Loucy (cell line): ENCODE measurements at regions not wholly inside any gene's neighbourhood (a gene's known extent, or its start where the extent isn't known, plus 50 kb on each side); places are given as distances from the start of the nearest gene placed in this dataset.

Experiments used
- H2AFZ ChIP-seq: fragments of 200-600 bp; sonication (generic); 2 replicates; pipeline ENCODE4 v1.6.0; 2016; ENCODE audit warnings: antibody characterized with exemption, mild to moderate bottlenecking, low read length, moderate library complexity
- H3F3A ChIP-seq: fragments of 200-600 bp; 2 replicates; pipeline ENCODE4 v1.6.0; 2016; ENCODE audit warnings: antibody characterized with exemption, low read depth, mild to moderate bottlenecking
- H3K27me3 ChIP-seq: fragments of 200-600 bp; sonication (generic); 2 replicates; pipeline ENCODE4 v1.6.1; 2014; ENCODE audit warnings: low read length, mild to moderate bottlenecking; ENCODE audit not compliant: insufficient read depth, poor library complexity, severe bottlenecking
- H3K36me3 ChIP-seq: fragments of 200-600 bp; sonication (generic); 2 replicates; pipeline ENCODE4 v1.6.1; 2016; ENCODE audit warnings: low read length; ENCODE audit not compliant: insufficient read depth
- H3K4me1 ChIP-seq: fragments of 200-600 bp; sonication (generic); 2 replicates; pipeline ENCODE4 v1.5.1; 2014; ENCODE audit warnings: low read length, mild to moderate bottlenecking; ENCODE audit not compliant: insufficient read depth, poor library complexity, severe bottlenecking
- H3K4me2 ChIP-seq: fragments of 200-600 bp; sonication (generic); 2 replicates; pipeline ENCODE4 v1.6.0; 2014; ENCODE audit warnings: antibody characterized with exemption, low read length, low read depth, mild to moderate bottlenecking; ENCODE audit not compliant: poor library complexity, severe bottlenecking
- H3K4me3 ChIP-seq: fragments of 200-600 bp; sonication (generic); 2 replicates; pipeline ENCODE4 v1.5.1; 2014; ENCODE audit warnings: low read length, mild to moderate bottlenecking, mixed read lengths; ENCODE audit not compliant: poor library complexity, severe bottlenecking
- H3K79me2 ChIP-seq: fragments of 200-600 bp; sonication (generic); 2 replicates; pipeline ENCODE4 v1.6.1; 2014; ENCODE audit warnings: low read length; ENCODE audit not compliant: insufficient read depth
- H3K9ac ChIP-seq: fragments of 200-600 bp; sonication (generic); 2 replicates; pipeline ENCODE4 v1.6.0; 2014; ENCODE audit warnings: mild to moderate bottlenecking, low read depth, low read length, moderate library complexity; ENCODE audit not compliant: poor library complexity, severe bottlenecking
- H3K9me2 ChIP-seq: fragments of 200-600 bp; sonication (generic); replicated peaks from 2 replicates; pipeline ENCODE4 v1.6.1; 2016; ENCODE audit warnings: low read depth, low read length, mixed read lengths
- H3K9me3 ChIP-seq: fragments of 200-600 bp; sonication (generic); 2 replicates; pipeline ENCODE4 v1.6.1; 2014; ENCODE audit warnings: mild to moderate bottlenecking, antibody characterized with exemption, low read length, low read depth; ENCODE audit not compliant: insufficient read depth
- H4K20me1 ChIP-seq: fragments of 200-600 bp; sonication (generic); 2 replicates; pipeline ENCODE4 v1.6.0; 2014; ENCODE audit warnings: antibody characterized with exemption, low read length, mild to moderate bottlenecking; ENCODE audit not compliant: insufficient read depth, poor library complexity, severe bottlenecking
- CTCF ChIP-seq: fragments of 200-600 bp; sonication (generic); conservative IDR thresholded peaks from 2 replicates; pipeline ENCODE4 v1.5.1; 2014; ENCODE audit warnings: mild to moderate bottlenecking, antibody characterized with exemption, low read length
- EZH2phosphoT487 ChIP-seq: fragments of 200-600 bp; IDR thresholded peaks from 2 replicates; pipeline ENCODE4 v1.6.1; 2018; ENCODE audit warnings: antibody characterized with exemption, mild to moderate bottlenecking, moderate library complexity, borderline replicate concordance

GRCh38 chr6:12654514-12654913, 62.1 kb upstream of the PHACTR1 start:
- Histone ChIP-seq H3K9me3 (no peaks in the 10 kb centered on the region), H3K9ac (peak overlapping the region; percentile 52), H3F3A (peaks cover 17% of the 10 kb centered on the region; the same call in 1 of the 2 replicates), H3K4me2 (peak overlapping the region; percentile 50), H3K9me2 (no peaks in the 10 kb centered on the region), H3K4me3 (no peak overlapping the region), H3K27me3 (no peaks in the 10 kb centered on the region), H4K20me1 (no peaks in the 10 kb centered on the region), H3K36me3 (no peaks in the 10 kb centered on the region), H2AFZ (no peak overlapping the region), H3K79me2 (no peaks in the 10 kb centered on the region), H3K4me1 (peaks cover 51% of the 10 kb centered on the region)
- TF ChIP-seq CTCF: no peak
- no peak for TF ChIP-seq EZH2phosphoT487

GRCh38 chr6:12656906-12657305, 59.7 kb upstream of the PHACTR1 start:
- Histone ChIP-seq H3K9me2 (no peaks in the 10 kb centered on the region), H4K20me1 (no peaks in the 10 kb centered on the region), H3K79me2 (no peaks in the 10 kb centered on the region), H3K4me1 (peaks cover 51% of the 10 kb centered on the region), H3K36me3 (no peaks in the 10 kb centered on the region), H3K4me3 (no peak overlapping the region), H3F3A (peaks cover 17% of the 10 kb centered on the region; the same call in 1 of the 2 replicates), H3K9me3 (no peaks in the 10 kb centered on the region), H3K9ac (no peak overlapping the region), H3K4me2 (no peak overlapping the region), H3K27me3 (no peaks in the 10 kb centered on the region), H2AFZ (peak overlapping the region; percentile 22; the same call in 1 of the 2 replicates)
- no peak for TF ChIP-seq EZH2phosphoT487
- no peak for TF ChIP-seq CTCF

- Histone ChIP-seq H3F3A (peaks cover 14% of the 10 kb centered on the region; the same call in 1 of the 2 replicates), H2AFZ (no peak overlapping the region), H3K36me3 (no peaks in the 10 kb centered on the region), H3K9me2 (no peaks in the 10 kb centered on the region), H4K20me1 (no peaks in the 10 kb centered on the region), H3K9ac (no peak overlapping the region), H3K9me3 (no peaks in the 10 kb centered on the region), H3K27me3 (no peaks in the 10 kb centered on the region), H3K4me1 (peaks cover 44% of the 10 kb centered on the region), H3K4me3 (no peak overlapping the region), H3K79me2 (no peaks in the 10 kb centered on the region), H3K4me2 (no peak overlapping the region)
- no peak for TF ChIP-seq CTCF
- TF ChIP-seq EZH2phosphoT487: no peak
Observed at GRCh38 chr6:12657884-12658283, 58.7 kb upstream of the PHACTR1 start.
